ENCODE measurements at regions not wholly inside any gene's neighbourhood (a gene's known extent, or its start where the extent isn't known, plus 50 kb on each side); places are given as distances from the start of the nearest gene placed in this dataset.
"Not testable (repeated sequence)": the region's sequence is repeated elsewhere in the genome, so short reads cannot be mapped to it uniquely, and the experiment has no call there.

- Histone ChIP-seq H3F3A (ENCODE audit: insufficient read depth) (no peaks in the 10 kb centered on the region), H3K4me2 (ENCODE audit: low read depth, low read length, poor library complexity, severe bottlenecking) (no peak overlapping the region), H3K9me2 (replicated peaks; ENCODE audit: insufficient read depth, low read length) (no peaks in the 10 kb centered on the region), H3K27ac (ENCODE audit: low read depth, low read length) (no peak overlapping the region), H2AFZ (ENCODE audit: low read depth, low read length, severe bottlenecking) (no peak overlapping the region), H3K9me3 (ENCODE audit: insufficient read depth, low read length) (peaks cover 13% of the 10 kb centered on the region; the same call in 1 of the 2 replicates), H3K27me3 (ENCODE audit: low read length) (no peaks in the 10 kb centered on the region), H3K9ac (ENCODE audit: low read length) (no peak overlapping the region), H3K36me3 (ENCODE audit: low read length) (no peaks in the 10 kb centered on the region), H4K20me1 (ENCODE audit: low read depth, low read length) (no peaks in the 10 kb centered on the region), H3K79me2 (ENCODE audit: insufficient read depth, low read length) (no peaks in the 10 kb centered on the region), H3K4me3 (ENCODE audit: insufficient read depth, low read length, poor library complexity, severe bottlenecking) (no peak overlapping the region)
- TF ChIP-seq CTCF (IDR thresholded peaks at IDR 0.05; ENCODE audit: insufficient read depth, low read length, poor library complexity, severe bottlenecking): no peak
- TF ChIP-seq EZH2phosphoT487 (conservative IDR thresholded peaks at IDR 0.05; ENCODE audit: low read length): no peak
These were observed 130.1 kb upstream of the KLF12 start for GRCh38 chr13:74264333-74264732.

- H4K20me1 ChIP-seq (ENCODE audit: low read depth, low read length); H2AFZ ChIP-seq (ENCODE audit: low read depth, low read length, severe bottlenecking); H3K27me3 ChIP-seq (ENCODE audit: low read length); H3K27ac ChIP-seq (ENCODE audit: low read depth, low read length); H3K9ac ChIP-seq (ENCODE audit: low read length); H3K4me2 ChIP-seq (ENCODE audit: low read depth, low read length, poor library complexity, severe bottlenecking); H3K36me3 ChIP-seq (ENCODE audit: low read length); H3F3A ChIP-seq (ENCODE audit: insufficient read depth); H3K4me3 ChIP-seq (ENCODE audit: insufficient read depth, low read length, poor library complexity, severe bottlenecking); H3K9me2 ChIP-seq (replicated peaks; ENCODE audit: insufficient read depth, low read length); H3K79me2 ChIP-seq (ENCODE audit: insufficient read depth, low read length): not testable (repeated sequence)
- H3K9me3 ChIP-seq (ENCODE audit: insufficient read depth, low read length): peaks cover 13% of the 10 kb centered on the region; the same call in 1 of the 2 replicates
These were observed 126.2 kb upstream of the KLF12 start for GRCh38 chr13:74260420-74260819.

GRCh38 chr13:74259641-74260040 is 125.4 kb upstream of the KLF12 start:
- Histone ChIP-seq H3K4me3 (ENCODE audit: insufficient read depth, low read length, poor library complexity, severe bottlenecking) (no peak overlapping the region), H3K36me3 (ENCODE audit: low read length) (no peaks in the 10 kb centered on the region), H3K9ac (ENCODE audit: low read length) (no peak overlapping the region), H3K27me3 (ENCODE audit: low read length) (no peaks in the 10 kb centered on the region), H3K4me2 (ENCODE audit: low read depth, low read length, poor library complexity, severe bottlenecking) (no peak overlapping the region), H3F3A (ENCODE audit: insufficient read depth) (no peaks in the 10 kb centered on the region), H3K79me2 (ENCODE audit: insufficient read depth, low read length) (no peaks in the 10 kb centered on the region), H4K20me1 (ENCODE audit: low read depth, low read length) (no peaks in the 10 kb centered on the region), H2AFZ (ENCODE audit: low read depth, low read length, severe bottlenecking) (no peak overlapping the region), H3K9me3 (ENCODE audit: insufficient read depth, low read length) (peaks cover 13% of the 10 kb centered on the region; the same call in 1 of the 2 replicates), H3K9me2 (replicated peaks; ENCODE audit: insufficient read depth, low read length) (no peaks in the 10 kb centered on the region), H3K27ac (ENCODE audit: low read depth, low read length) (no peak overlapping the region)
- TF ChIP-seq CTCF (IDR thresholded peaks at IDR 0.05; ENCODE audit: insufficient read depth, low read length, poor library complexity, severe bottlenecking): no peak

- H3K27ac ChIP-seq (ENCODE audit: low read depth, low read length): no peak overlapping the region
- H3K9me2 ChIP-seq (replicated peaks; ENCODE audit: insufficient read depth, low read length): no peaks in the 10 kb centered on the region
- H3K9ac ChIP-seq (ENCODE audit: low read length): no peak overlapping the region
- H3F3A ChIP-seq (ENCODE audit: insufficient read depth): no peaks in the 10 kb centered on the region
- no peak overlapping the region for H3K4me2 ChIP-seq (ENCODE audit: low read depth, low read length, poor library complexity, severe bottlenecking)
- H3K4me3 ChIP-seq (ENCODE audit: insufficient read depth, low read length, poor library complexity, severe bottlenecking): no peak overlapping the region
- H4K20me1 ChIP-seq (ENCODE audit: low read depth, low read length): no peaks in the 10 kb centered on the region
- no peak for TF ChIP-seq EZH2phosphoT487 (conservative IDR thresholded peaks at IDR 0.05; ENCODE audit: low read length)
- no peak for TF ChIP-seq CTCF (IDR thresholded peaks at IDR 0.05; ENCODE audit: insufficient read depth, low read length, poor library complexity, severe bottlenecking)
- H3K27me3 ChIP-seq (ENCODE audit: low read length): no peaks in the 10 kb centered on the region
- no peaks in the 10 kb centered on the region for H3K36me3 ChIP-seq (ENCODE audit: low read length)
- H2AFZ ChIP-seq (ENCODE audit: low read depth, low read length, severe bottlenecking): no peak overlapping the region
- peaks cover 7% of the 10 kb centered on the region; the same call in 1 of the 2 replicates for H3K9me3 ChIP-seq (ENCODE audit: insufficient read depth, low read length)
- no peaks in the 10 kb centered on the region for H3K79me2 ChIP-seq (ENCODE audit: insufficient read depth, low read length)
These were observed 124.8 kb upstream of the KLF12 start for GRCh38 chr13:74258961-74259360.

Measured in SU-DHL-6 (cell line).